Astrocyte (in vitro differentiated cells and primary cell): ENCODE measurements at regions not wholly inside any gene's neighbourhood (a gene's known extent, or its start where the extent isn't known, plus 50 kb on each side); places are given as distances from the start of the nearest gene placed in this dataset.
"Not testable (repeated sequence)": the region's sequence is repeated elsewhere in the genome, so short reads cannot be mapped to it uniquely, and the experiment has no call there.

Experiments used
- DNase-seq: peaks from one replicate; pipeline ENCODE4 v3.0.0-alpha.2; 2010; ENCODE audit warnings: low read depth
- FAIRE-seq: peaks from 2 replicates; lab custom pipeline; 2011; peaks lifted over from hg19 to GRCh38; lab: Jason Lieb, UNC
- H2AFZ ChIP-seq: 2 replicates; pipeline ENCODE4 v1.6.0; 2012; ENCODE audit warnings: low read depth, low read length, inconsistent platforms
- H3K27ac ChIP-seq: 2 replicates; pipeline ENCODE4 v1.5.1; 2011; ENCODE audit warnings: low read depth, low read length, inconsistent platforms
- H3K27me3 ChIP-seq: 2 replicates; pipeline ENCODE4 v1.6.0; 2011; ENCODE audit warnings: low read length, inconsistent platforms; ENCODE audit not compliant: insufficient read depth
- H3K36me3 ChIP-seq: 2 replicates; pipeline ENCODE4 v1.5.1; 2011; ENCODE audit warnings: low read length, inconsistent platforms; ENCODE audit not compliant: insufficient read depth
- H3K4me1 ChIP-seq: 2 replicates; pipeline ENCODE4 v1.5.1; 2011; ENCODE audit warnings: low read length, inconsistent platforms; ENCODE audit not compliant: insufficient read depth
- H3K4me2 ChIP-seq: 2 replicates; pipeline ENCODE4 v1.6.0; 2012; ENCODE audit warnings: low read length, inconsistent platforms
- H3K4me3 ChIP-seq: 2 replicates; pipeline ENCODE4 v1.5.1; 2011; ENCODE audit warnings: low read depth, mild to moderate bottlenecking, low read length, inconsistent platforms; ENCODE audit not compliant: insufficient read depth
- H3K79me2 ChIP-seq: 2 replicates; pipeline ENCODE4 v1.6.0; 2012; ENCODE audit warnings: mild to moderate bottlenecking, low read length, inconsistent platforms; ENCODE audit not compliant: insufficient read depth
- H3K9ac ChIP-seq: 2 replicates; pipeline ENCODE4 v1.6.0; 2012; ENCODE audit warnings: mild to moderate bottlenecking, low read length, inconsistent platforms
- H3K9me3 ChIP-seq: 2 replicates; pipeline ENCODE4 v1.5.1; 2012; ENCODE audit warnings: low read depth, mild to moderate bottlenecking, low read length, inconsistent platforms; ENCODE audit not compliant: insufficient read depth
- H4K20me1 ChIP-seq: 2 replicates; pipeline ENCODE4 v1.6.0; 2012; ENCODE audit warnings: low read length, inconsistent platforms; ENCODE audit not compliant: insufficient read depth
- H3K27ac Mint-ChIP-seq: one replicate; pipeline ENCODE4 v1.8.0; 2021; ENCODE audit warnings: mild to moderate bottlenecking, mixed read lengths; ENCODE audit not compliant: unreplicated experiment
- H3K27me3 Mint-ChIP-seq: one replicate; pipeline ENCODE4 v1.8.0; 2021; ENCODE audit warnings: low read depth, mixed read lengths; ENCODE audit not compliant: unreplicated experiment
- H3K36me3 Mint-ChIP-seq: one replicate; pipeline ENCODE4 v1.8.0; 2021; ENCODE audit warnings: low read depth, mixed read lengths; ENCODE audit not compliant: unreplicated experiment
- H3K4me1 Mint-ChIP-seq: one replicate; pipeline ENCODE4 v1.8.0; 2021; ENCODE audit warnings: low read depth, mixed read lengths; ENCODE audit not compliant: unreplicated experiment
- H3K4me3 Mint-ChIP-seq: one replicate; pipeline ENCODE4 v1.8.0; 2021; ENCODE audit warnings: mild to moderate bottlenecking, moderate library complexity, mixed read lengths; ENCODE audit not compliant: unreplicated experiment
- H3K9me3 Mint-ChIP-seq: one replicate; pipeline ENCODE4 v1.8.0; 2021; ENCODE audit warnings: mild to moderate bottlenecking, mixed read lengths; ENCODE audit not compliant: unreplicated experiment
- EZH2 ChIP-seq: IDR thresholded peaks from 2 replicates; pipeline ENCODE4 v1.6.1; 2012; ENCODE audit warnings: mild to moderate bottlenecking, low read length, inconsistent platforms; ENCODE audit not compliant: insufficient read depth
- TF ChIP-seq, protein P1 (sequence below): IDR thresholded peaks from 2 replicates; pipeline ENCODE4 v1.5.1; 2011; ENCODE audit warnings: low read depth, mild to moderate bottlenecking, inconsistent platforms, low read length, moderate library complexity; ENCODE audit not compliant: insufficient read depth

DNA sequence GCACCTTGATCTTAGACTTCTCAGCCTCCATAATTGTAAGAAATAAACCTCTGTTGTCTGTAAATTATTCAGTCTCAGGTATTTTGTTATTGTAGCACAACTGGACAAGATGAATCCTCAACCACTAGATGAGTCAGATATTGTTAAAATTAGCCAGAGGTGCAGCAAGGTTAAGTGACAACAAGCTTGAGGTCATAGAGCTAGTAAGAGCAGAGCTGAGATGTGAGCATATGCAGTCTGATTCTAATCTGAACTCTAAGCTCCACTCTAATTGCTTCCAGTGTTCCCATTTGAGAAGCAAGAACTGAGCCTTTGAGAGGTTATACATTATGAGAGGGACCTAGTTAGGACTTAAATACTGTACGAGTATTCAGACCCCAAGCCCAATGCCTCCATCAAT lies 93.1 kb downstream of the FZD1 start:
- Mint-ChIP-seq H3K4me3 (no peak overlapping the region), H3K27ac (no peak overlapping the region), H3K36me3 (no peaks in the 10 kb centered on the region), H3K27me3 (peaks cover 3% of the 10 kb centered on the region), H3K4me1 (peaks cover 8% of the 10 kb centered on the region), H3K9me3 (no peaks in the 10 kb centered on the region)
- no peaks in the 10 kb centered on the region for H3K36me3 ChIP-seq
- H3K27me3 ChIP-seq: peaks cover 3% of the 10 kb centered on the region
- DNase-seq (no peak), FAIRE-seq (no peak)
- H3K9ac ChIP-seq: no peak overlapping the region
- H2AFZ ChIP-seq: no peak overlapping the region
- no peaks in the 10 kb centered on the region for H3K4me1 ChIP-seq
- no peak overlapping the region for H3K27ac ChIP-seq
- no peaks in the 10 kb centered on the region for H3K79me2 ChIP-seq
- TF ChIP-seq, protein P1, sequence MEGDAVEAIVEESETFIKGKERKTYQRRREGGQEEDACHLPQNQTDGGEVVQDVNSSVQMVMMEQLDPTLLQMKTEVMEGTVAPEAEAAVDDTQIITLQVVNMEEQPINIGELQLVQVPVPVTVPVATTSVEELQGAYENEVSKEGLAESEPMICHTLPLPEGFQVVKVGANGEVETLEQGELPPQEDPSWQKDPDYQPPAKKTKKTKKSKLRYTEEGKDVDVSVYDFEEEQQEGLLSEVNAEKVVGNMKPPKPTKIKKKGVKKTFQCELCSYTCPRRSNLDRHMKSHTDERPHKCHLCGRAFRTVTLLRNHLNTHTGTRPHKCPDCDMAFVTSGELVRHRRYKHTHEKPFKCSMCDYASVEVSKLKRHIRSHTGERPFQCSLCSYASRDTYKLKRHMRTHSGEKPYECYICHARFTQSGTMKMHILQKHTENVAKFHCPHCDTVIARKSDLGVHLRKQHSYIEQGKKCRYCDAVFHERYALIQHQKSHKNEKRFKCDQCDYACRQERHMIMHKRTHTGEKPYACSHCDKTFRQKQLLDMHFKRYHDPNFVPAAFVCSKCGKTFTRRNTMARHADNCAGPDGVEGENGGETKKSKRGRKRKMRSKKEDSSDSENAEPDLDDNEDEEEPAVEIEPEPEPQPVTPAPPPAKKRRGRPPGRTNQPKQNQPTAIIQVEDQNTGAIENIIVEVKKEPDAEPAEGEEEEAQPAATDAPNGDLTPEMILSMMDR: no peak
- no peak for TF ChIP-seq EZH2
- no peaks in the 10 kb centered on the region for H4K20me1 ChIP-seq
- H3K4me3 ChIP-seq: no peak overlapping the region
- H3K9me3 ChIP-seq: no peaks in the 10 kb centered on the region
- H3K4me2 ChIP-seq: no peak overlapping the region

DNA sequence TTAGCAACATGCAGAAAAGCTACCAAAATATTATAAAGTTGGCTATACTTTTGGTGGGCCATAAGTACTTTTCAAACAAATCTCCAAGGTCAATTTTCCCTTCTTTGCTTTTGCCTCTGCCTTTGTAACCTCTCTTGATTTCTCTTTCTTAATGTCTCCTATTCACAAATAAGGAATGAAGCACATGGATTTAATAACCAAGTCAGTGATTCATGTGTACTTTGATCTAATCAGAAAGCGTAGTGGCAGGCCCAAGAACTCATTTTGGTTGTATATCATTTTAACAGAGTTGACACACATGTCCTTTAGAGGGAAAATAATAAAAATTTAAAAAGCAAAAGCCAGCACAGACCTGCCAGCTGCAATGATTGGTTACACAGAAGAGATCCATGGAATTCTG lies 93.7 kb downstream of the FZD1 start:
- Histone ChIP-seq H3K79me2 (no peaks in the 10 kb centered on the region), H3K27ac (no peak overlapping the region), H4K20me1 (no peaks in the 10 kb centered on the region), H3K4me2 (no peak overlapping the region), H2AFZ (no peak overlapping the region), H3K4me3 (no peak overlapping the region), H3K27me3 (peaks cover 3% of the 10 kb centered on the region), H3K9ac (no peak overlapping the region), H3K4me1 (no peaks in the 10 kb centered on the region), H3K36me3 (no peaks in the 10 kb centered on the region), H3K9me3 (no peaks in the 10 kb centered on the region)
- DNase-seq (no peak), FAIRE-seq (no peak)
- H3K9me3 Mint-ChIP-seq: no peaks in the 10 kb centered on the region
- TF ChIP-seq, protein P1: no peak
- no peak for TF ChIP-seq EZH2
- peaks cover 8% of the 10 kb centered on the region for H3K4me1 Mint-ChIP-seq
- H3K36me3 Mint-ChIP-seq: no peaks in the 10 kb centered on the region
- no peak overlapping the region for H3K27ac Mint-ChIP-seq
- peaks cover 3% of the 10 kb centered on the region for H3K27me3 Mint-ChIP-seq
- no peak overlapping the region for H3K4me3 Mint-ChIP-seq

DNA sequence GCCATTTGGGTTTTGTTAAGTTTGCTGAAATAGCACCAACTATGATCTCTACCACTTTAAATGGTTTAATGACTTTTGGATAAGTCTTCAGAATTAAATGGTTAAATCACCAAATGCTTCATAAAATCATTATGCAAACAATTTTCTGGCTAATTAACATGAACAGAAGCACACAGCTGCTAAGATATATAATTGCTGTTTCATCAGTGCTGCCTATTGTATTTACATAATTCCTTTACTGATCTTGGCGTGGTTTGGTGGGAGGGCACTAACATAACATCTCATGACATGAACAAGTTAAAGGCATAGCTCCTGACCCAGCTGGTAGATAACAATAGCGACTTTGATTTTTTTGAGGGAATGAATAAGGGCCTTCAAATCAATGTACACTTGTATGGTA lies 94.1 kb downstream of the FZD1 start:
- H3K27ac Mint-ChIP-seq: no peak overlapping the region
- FAIRE-seq: no peak
- H3K4me2 ChIP-seq: no peak overlapping the region

DNA sequence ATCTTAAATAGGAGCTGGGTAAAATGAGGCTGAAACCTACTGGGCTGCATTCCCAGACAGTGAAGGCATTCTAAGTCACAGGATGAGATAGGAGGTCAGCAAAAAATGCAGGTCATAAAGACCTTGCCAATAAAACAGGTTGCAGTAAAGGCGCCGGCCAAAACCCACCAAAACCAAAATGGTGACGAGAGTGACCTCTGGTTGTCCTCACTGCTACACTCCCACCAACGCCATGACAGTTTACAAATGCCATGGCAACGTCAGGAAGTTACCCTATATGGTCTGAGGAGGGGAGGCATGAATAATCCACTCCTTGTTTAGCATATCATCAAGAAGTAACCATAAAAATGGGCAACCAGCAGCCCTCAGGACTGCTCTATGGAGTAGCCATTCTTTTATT lies 100.9 kb downstream of the FZD1 start:
- not testable (repeated sequence) for H3K36me3 ChIP-seq, H3K9me3 Mint-ChIP-seq, H2AFZ ChIP-seq, H3K4me2 ChIP-seq, H3K79me2 ChIP-seq, H3K9ac ChIP-seq, H3K27ac ChIP-seq, H3K27me3 ChIP-seq, H3K36me3 Mint-ChIP-seq, H3K4me1 ChIP-seq, H3K4me3 ChIP-seq, H3K27me3 Mint-ChIP-seq, H4K20me1 ChIP-seq, FAIRE-seq, H3K4me3 Mint-ChIP-seq, H3K9me3 ChIP-seq
- peak; percentile 26 for DNase-seq
- H3K27ac Mint-ChIP-seq: peak overlapping the region; percentile 77
- peaks cover 14% of the 10 kb centered on the region for H3K4me1 Mint-ChIP-seq

More for the DNA sequence above, 94.1 kb downstream of the FZD1 start:
- Mint-ChIP-seq H3K27me3 (peaks cover 3% of the 10 kb centered on the region), H3K4me3 (no peak overlapping the region), H3K36me3 (no peaks in the 10 kb centered on the region), H3K9me3 (no peaks in the 10 kb centered on the region), H3K4me1 (peaks cover 8% of the 10 kb centered on the region)
- Histone ChIP-seq H3K9ac (no peak overlapping the region), H2AFZ (no peak overlapping the region), H3K4me1 (no peaks in the 10 kb centered on the region), H3K36me3 (no peaks in the 10 kb centered on the region), H3K9me3 (no peaks in the 10 kb centered on the region), H4K20me1 (no peaks in the 10 kb centered on the region), H3K79me2 (no peaks in the 10 kb centered on the region), H3K27me3 (peaks cover 3% of the 10 kb centered on the region), H3K4me3 (no peak overlapping the region), H3K27ac (no peak overlapping the region)
- no peak for DNase-seq
- TF ChIP-seq EZH2: no peak
- TF ChIP-seq, protein P1: no peak
